Neuron (in vitro differentiated cells): ENCODE measurements at regions not wholly inside any gene's neighbourhood (a gene's known extent, or its start where the extent isn't known, plus 50 kb on each side); places are given as distances from the start of the nearest gene placed in this dataset.

Experiments
- H2AFZ ChIP-seq: one replicate; pipeline ENCODE4 v1.6.1; 2013; ENCODE audit warnings: low read depth, mild to moderate bottlenecking, inconsistent platforms, low read length, moderate library complexity
- H3K27me3 ChIP-seq: one replicate; pipeline ENCODE4 v1.6.1; 2013; ENCODE audit warnings: low read length; ENCODE audit not compliant: insufficient read depth
- H3K36me3 ChIP-seq: one replicate; pipeline ENCODE4 v1.6.1; 2013; ENCODE audit warnings: low read length; ENCODE audit not compliant: insufficient read depth
- H3K4me1 ChIP-seq: one replicate; pipeline ENCODE4 v1.6.1; 2013; ENCODE audit warnings: low read length; ENCODE audit not compliant: insufficient read depth
- H3K4me3 ChIP-seq: 2 replicates; pipeline ENCODE4 v1.5.1; 2013; ENCODE audit warnings: mild to moderate bottlenecking, low read length, moderate library complexity
- H3K9me3 ChIP-seq: one replicate; pipeline ENCODE4 v1.6.1; 2013; ENCODE audit warnings: low read length

DNA sequence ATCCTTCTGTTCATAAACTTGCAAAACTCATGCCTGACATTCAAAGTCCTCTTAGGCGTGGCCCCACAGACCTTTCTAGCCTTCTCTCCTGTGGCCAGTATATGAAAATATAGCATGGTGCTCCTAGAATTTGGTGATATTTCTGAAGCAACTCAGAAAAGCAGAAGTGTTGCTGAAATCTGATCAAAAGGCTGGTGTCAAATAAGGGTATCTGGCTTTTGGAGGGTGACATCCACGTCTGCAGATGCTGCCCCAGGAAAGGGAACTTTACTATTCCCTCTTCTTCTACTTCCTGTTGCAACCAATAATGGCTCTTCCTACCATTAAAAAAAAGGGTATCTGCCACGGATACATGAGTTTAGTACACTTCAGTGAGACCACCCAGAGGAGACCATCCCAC, 83.9 kb upstream of the RPS6KA3 start:
- Histone ChIP-seq H3K4me3 (no peak overlapping the region), H2AFZ (no peak overlapping the region), H3K4me1 (no peaks in the 10 kb centered on the region), H3K9me3 (no peaks in the 10 kb centered on the region), H3K27me3 (peaks cover 6% of the 10 kb centered on the region), H3K36me3 (no peaks in the 10 kb centered on the region)

DNA sequence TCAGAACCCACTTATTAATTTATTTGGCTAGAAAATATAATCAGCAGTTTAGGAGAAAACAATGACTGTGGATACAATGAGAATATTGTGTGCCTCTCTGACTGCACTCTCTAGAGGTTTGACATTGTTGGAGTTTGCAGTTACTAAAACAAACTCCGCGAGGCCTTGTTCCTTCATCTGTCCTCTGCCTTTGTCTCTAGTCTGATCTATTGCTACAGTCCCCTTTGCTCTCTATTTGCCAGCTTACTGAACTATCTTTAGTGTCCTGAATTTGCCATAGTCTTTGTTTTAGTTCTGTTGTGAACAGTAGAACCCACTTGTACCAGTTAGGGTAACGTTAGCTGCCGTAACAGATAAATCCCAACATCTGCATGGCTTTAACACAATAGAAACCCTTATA, 81.4 kb upstream of the RPS6KA3 start:
- Histone ChIP-seq H3K4me1 (no peaks in the 10 kb centered on the region), H3K36me3 (no peaks in the 10 kb centered on the region), H3K9me3 (no peaks in the 10 kb centered on the region), H3K27me3 (peaks cover 3% of the 10 kb centered on the region), H2AFZ (no peak overlapping the region), H3K4me3 (no peak overlapping the region)

DNA sequence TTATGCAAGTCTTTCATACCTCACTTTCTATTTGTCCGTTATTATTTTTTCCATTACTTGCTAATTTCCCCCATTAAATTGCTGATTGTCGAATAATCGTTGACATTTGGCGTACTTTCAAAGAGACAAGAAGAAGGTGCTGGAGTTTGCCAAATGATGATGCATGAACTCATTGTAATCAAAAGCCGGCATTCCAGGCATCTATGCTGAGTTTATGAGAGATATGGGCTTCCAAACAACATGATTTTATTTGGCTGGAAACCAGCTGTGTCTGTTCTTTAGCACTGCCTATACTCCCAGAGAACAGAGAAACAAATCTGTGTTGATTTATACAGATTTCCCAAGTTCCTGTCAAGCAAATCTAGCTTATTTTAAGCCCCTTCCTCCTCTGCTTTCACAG, 80.8 kb upstream of the RPS6KA3 start:
- Histone ChIP-seq H3K9me3 (no peaks in the 10 kb centered on the region), H2AFZ (no peak overlapping the region), H3K4me3 (no peak overlapping the region), H3K27me3 (peaks cover 2% of the 10 kb centered on the region), H3K4me1 (no peaks in the 10 kb centered on the region), H3K36me3 (no peaks in the 10 kb centered on the region)

DNA sequence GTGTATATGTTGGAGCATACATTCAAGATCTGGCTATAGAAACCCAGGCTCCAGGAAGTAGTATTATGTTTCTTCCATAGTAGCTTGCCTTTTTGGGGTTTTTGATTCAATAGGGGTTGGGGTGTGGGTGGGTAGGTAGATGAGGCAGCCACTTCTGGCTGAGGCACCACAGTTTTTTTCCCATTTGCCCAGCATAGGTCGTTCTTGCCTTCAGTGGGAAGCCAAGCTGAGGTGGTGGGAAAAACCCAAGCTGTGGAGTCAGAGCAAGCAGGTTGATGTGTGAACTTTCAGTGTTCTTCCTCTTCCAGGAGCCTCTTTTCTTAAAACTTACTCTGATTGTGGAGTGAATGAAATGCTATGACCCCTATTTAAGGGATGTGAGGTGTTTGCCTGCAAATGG, 67.0 kb upstream of the RPS6KA3 start:
- peaks cover 7% of the 10 kb centered on the region for H3K27me3 ChIP-seq
- no peaks in the 10 kb centered on the region for H3K9me3 ChIP-seq
- no peak overlapping the region for H3K4me3 ChIP-seq
- no peaks in the 10 kb centered on the region for H3K36me3 ChIP-seq
- no peak overlapping the region for H2AFZ ChIP-seq
- H3K4me1 ChIP-seq: no peaks in the 10 kb centered on the region

DNA sequence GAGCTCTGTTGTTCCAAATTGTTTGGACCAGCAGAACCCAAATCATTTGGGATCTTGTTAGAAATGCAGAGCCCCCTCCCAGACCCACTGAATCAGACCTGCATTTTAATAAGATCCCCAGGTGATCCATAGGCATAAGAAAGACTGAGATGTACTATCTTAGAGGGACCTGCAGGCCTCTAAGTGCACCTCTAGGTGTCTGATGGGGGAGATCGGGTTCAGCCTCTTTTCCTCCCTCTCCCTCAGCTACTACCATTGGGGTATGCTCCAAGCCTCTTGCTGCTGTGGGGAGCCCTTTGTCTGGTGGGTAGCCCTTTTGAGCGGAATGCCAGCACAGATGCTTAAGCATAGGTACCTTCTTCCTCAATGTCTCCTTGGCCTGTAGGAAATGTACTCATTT, 63.8 kb upstream of the RPS6KA3 start:
- Histone ChIP-seq H3K27me3 (peaks cover 7% of the 10 kb centered on the region), H3K9me3 (no peaks in the 10 kb centered on the region), H3K4me3 (no peak overlapping the region), H3K4me1 (no peaks in the 10 kb centered on the region), H3K36me3 (no peaks in the 10 kb centered on the region), H2AFZ (no peak overlapping the region)

DNA sequence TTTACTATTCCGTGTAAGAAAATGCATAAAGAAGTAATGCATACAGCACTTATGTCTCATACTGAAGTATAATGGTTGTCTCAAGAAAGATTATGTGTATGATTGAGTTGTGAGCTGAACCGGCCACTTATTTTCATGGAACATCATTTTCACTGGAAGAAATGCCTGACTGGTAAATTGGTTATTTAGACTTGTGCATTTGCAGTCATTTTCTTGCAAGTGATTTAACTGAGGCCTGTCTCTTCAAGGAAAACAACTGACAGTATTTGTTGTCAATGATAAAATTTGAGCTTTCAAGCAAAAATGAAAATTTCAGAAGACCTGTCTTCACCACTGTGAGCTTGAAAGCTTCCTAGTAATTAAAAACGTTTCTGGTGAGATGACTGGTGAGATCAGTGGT, 62.7 kb upstream of the RPS6KA3 start:
- H3K4me1 ChIP-seq: no peaks in the 10 kb centered on the region
- no peak overlapping the region for H3K4me3 ChIP-seq
- H3K27me3 ChIP-seq: peaks cover 7% of the 10 kb centered on the region
- H3K36me3 ChIP-seq: no peaks in the 10 kb centered on the region
- no peaks in the 10 kb centered on the region for H3K9me3 ChIP-seq
- H2AFZ ChIP-seq: no peak overlapping the region

DNA sequence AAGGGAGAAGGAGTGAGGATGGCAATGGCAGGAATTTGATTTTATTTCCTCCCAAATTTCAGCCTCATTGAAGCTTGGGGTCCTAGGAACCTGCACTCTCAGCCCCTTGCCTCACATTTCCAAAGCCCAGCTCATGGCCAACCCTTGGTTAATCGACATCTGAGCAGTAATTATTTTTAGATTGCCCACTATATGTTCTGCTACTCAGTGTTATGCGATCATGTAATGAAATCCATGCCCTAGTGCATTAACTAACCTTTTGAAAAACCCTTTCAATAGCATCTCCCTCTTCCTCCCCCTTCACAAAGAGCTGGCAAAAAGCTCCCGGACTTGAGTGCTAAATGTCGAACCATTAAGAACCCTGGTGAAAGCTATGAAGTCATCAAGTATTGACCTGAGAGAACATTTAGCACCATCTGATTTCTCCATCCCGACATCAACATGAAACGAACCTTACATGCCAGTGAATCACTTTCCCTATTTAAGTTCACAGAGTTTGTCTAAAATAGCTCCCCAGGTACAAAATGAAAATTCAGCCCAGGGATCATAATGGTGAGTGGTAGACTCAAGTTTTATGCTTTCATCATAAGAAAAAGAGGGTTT, 59.2 kb upstream of the RPS6KA3 start:
- Histone ChIP-seq H3K27me3 (no peaks in the 10 kb centered on the region), H3K9me3 (no peaks in the 10 kb centered on the region), H3K36me3 (no peaks in the 10 kb centered on the region), H3K4me3 (no peak overlapping the region), H2AFZ (no peak overlapping the region), H3K4me1 (no peaks in the 10 kb centered on the region)

DNA sequence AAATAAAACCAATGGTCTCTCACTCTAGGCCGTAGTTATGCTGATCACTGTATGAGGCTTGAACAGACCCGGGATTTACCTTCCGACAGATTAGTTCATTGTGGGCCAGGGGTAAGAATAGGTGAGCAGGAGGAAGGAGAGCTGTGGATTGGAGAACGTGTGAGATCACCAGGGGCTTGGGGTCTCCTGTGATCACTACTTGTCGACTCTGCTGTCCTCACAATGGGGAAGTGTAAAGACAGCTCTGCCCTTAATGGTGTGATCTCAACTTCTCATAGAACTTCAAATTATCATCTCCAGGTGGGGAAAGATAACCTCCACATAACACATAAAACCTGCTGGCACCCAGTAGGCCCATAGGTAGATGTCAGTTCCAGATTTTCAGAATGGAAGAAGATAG, 56.2 kb upstream of the RPS6KA3 start:
- Histone ChIP-seq H3K4me3 (no peak overlapping the region), H3K9me3 (no peaks in the 10 kb centered on the region), H3K27me3 (peaks cover 3% of the 10 kb centered on the region), H3K36me3 (no peaks in the 10 kb centered on the region), H2AFZ (no peak overlapping the region), H3K4me1 (no peaks in the 10 kb centered on the region)

DNA sequence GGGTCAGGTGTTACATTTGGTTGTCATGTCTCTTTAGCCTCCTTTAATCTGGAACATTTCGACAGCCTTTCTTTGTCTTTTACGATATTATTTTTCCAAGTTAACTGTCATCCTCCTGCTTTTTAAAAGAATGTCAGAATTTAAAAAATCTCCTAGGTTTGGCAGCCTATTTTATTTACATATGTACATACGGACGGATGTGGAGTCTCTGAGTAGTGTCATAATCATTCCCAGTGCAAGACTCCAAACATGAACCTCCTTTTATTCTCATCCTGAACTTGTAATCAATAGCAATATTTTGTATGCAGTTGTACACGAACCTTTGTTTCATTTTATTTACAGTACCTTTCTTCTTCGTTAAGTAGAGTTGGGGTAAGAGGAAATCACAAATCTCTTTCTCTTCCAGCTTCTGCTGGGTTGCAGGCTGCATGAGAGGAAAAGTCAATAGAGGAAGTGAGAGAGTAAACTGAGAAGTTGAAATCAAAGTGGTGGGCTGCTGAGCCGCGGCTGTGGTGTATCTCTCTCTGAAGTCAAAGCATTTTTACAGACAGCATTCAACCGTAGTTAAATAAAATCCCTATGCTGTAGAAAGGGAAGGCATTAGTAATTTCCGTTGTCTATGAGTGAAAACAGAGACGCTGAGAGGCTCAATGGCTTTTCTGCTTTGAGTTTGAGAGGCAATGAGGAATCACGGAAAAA, 53.9 kb upstream of the RPS6KA3 start:
- H3K27me3 ChIP-seq: peaks cover 3% of the 10 kb centered on the region
- H3K36me3 ChIP-seq: no peaks in the 10 kb centered on the region
- H3K4me1 ChIP-seq: no peaks in the 10 kb centered on the region
- no peak overlapping the region for H2AFZ ChIP-seq
- no peak overlapping the region for H3K4me3 ChIP-seq
- H3K9me3 ChIP-seq: no peaks in the 10 kb centered on the region

DNA sequence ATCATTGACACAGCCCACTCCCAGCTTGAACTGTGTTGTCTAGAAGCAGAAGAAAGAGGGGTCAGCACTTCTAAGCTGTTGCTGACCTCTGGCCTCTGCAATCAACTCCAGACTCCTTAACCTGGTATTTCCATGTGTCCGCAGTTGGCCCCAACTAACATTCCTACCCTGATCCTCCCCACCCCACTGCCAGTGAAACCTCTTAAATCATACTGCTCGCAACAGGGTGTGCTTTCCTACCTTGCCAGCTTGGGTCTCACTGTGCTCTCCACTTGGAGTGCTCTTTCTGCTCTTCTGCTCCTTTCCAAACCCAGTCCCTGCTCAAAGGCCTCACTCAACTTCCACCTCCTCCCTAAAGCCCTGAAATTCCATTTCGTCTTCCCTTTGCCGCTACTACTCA, 52.3 kb upstream of the RPS6KA3 start:
- no peak overlapping the region for H3K4me3 ChIP-seq
- H3K36me3 ChIP-seq: no peaks in the 10 kb centered on the region
- no peak overlapping the region for H2AFZ ChIP-seq
- H3K27me3 ChIP-seq: peaks cover 3% of the 10 kb centered on the region
- no peaks in the 10 kb centered on the region for H3K4me1 ChIP-seq
- no peaks in the 10 kb centered on the region for H3K9me3 ChIP-seq

DNA sequence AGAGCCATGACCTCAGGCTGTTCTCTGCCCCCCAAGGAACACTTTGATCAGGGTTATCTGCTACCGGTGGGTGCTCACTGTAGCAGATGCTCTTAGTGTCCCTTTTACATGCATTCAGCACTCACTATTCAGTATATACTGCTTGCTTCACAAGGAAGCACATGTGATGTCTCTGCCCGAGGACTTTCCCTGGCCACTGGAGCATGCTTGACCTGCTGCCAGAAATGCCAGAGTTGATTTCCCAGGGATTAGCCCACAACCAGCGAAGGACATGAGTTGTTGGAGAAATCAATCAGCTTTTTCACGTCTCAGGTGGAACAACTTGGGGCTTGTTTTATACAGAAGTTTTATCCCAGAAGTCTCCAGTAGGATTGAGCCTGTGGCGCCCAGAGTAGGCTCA, 51.2 kb upstream of the RPS6KA3 start:
- no peak overlapping the region for H3K4me3 ChIP-seq

More for the DNA sequence above, 51.2 kb upstream of the RPS6KA3 start:
- Histone ChIP-seq H2AFZ (no peak overlapping the region), H3K9me3 (no peaks in the 10 kb centered on the region), H3K27me3 (peaks cover 3% of the 10 kb centered on the region), H3K36me3 (no peaks in the 10 kb centered on the region), H3K4me1 (no peaks in the 10 kb centered on the region)
